Adrenal gland (tissue), 9 donors: ENCODE measurements at regions not wholly inside any gene's neighbourhood (a gene's known extent, or its start where the extent isn't known, plus 50 kb on each side); places are given as distances from the start of the nearest gene placed in this dataset.
"Not testable (repeated sequence)": the region's sequence is repeated elsewhere in the genome, so short reads cannot be mapped to it uniquely, and the experiment has no call there.

Experiments used
- DNase-seq, 7 donors: peaks; one replicate each; pipeline ENCODE4 v3.0.0-alpha.2; 2019 to 2020
- H3K27ac ChIP-seq, 5 donors: fragments of 200-600 bp; sonication (generic) in 4 of 5; 1 replicate in 3 of 5; 2 replicates in 2 of 5; pipeline versions ENCODE4 v1.5.1 to v1.8.0; 2016 to 2020; ENCODE audit warnings: mild to moderate bottlenecking in 1 of 5
- H3K27me3 ChIP-seq: fragments of 200-600 bp; 2 replicates; pipeline ENCODE4 v1.8.0; 2021
- H3K36me3 ChIP-seq, 2 donors: fragments of 200-600 bp; replicated peaks in 1 of 2; 1 replicate in 1 of 2; 2 replicates in 1 of 2; pipeline versions ENCODE4 v1.5.1 to v1.8.0; 2018 to 2022
- H3K4me1 ChIP-seq, 2 donors: fragments of 200-600 bp; replicated peaks in 1 of 2; 1 replicate in 1 of 2; 2 replicates in 1 of 2; pipeline versions ENCODE4 v1.5.1 to v1.8.0; 2018 to 2021
- H3K4me3 ChIP-seq, 4 donors: fragments of 200-600 bp; sonication (generic) in 3 of 4; one replicate each; pipeline ENCODE4 v1.5.1; 2016 to 2018
- H3K9me3 ChIP-seq, 3 donors: fragments of 200-600 bp; sonication (generic) in 1 of 3; replicated peaks in 1 of 3; 1 replicate in 2 of 3; 2 replicates in 1 of 3; pipeline versions ENCODE4 v1.5.1 to v1.8.0; 2016 to 2021
- POLR2A ChIP-seq, 2 donors: fragments of 450-650 bp; IDR thresholded peaks; one replicate each; pipeline ENCODE4 v1.6.1; 2017; ENCODE audit warnings: antibody characterized with exemption in 2 of 2, mild to moderate bottlenecking in 2 of 2, moderate library complexity in 1 of 2
- WGBS, 4 donors: extraction: QIAGEN DNeasy Blood & Tissue Kit in 2 of 4; methylation state at CpG; one replicate each; pipeline versions ENCODE4 v1.1.5 to v1.1.7; 2013 to 2017; 5-methylcytosine and 5-hydroxymethylcytosine counted together
- intact Hi-C, 2 donors: fragments of 100-400 bp; cut with DNase I; formaldehyde crosslinking; loops; one replicate each; pipeline versions ENCODE4 v1.14.1 to v1.15.0; 2022 to 2023
- TF ChIP-seq, protein P1 (sequence below), 6 experiments: fragments of 450-650 bp in 4 of 6; fragments of 200-600 bp in 2 of 6; sonication (generic) in 1 of 6; IDR thresholded peaks; 1 replicate in 5 of 6; 2 replicates in 1 of 6; pipeline versions ENCODE4 v1.5.1 to v1.8.0; 2016 to 2021; ENCODE audit warnings: antibody characterized with exemption in 6 of 6, mild to moderate bottlenecking in 2 of 6, moderate library complexity in 1 of 6
- donor health status: healthy with polysubstance abuse.
- donor health status: Bipolar disorder and iron deficiency.
- donor health status: DM: yes; HTN: yes; CAD: no.
- donor health status: DM: no; HTN: no; CAD: no.
- donor health status: DM: no; HTN: no; CAD: no.

- WGBS, 4 donors: 82 to 87% (median 85%) methylated on average over 10 to 17 of the region's 17 CpGs
- no peaks in the 10 kb centered on the region for H3K27me3 ChIP-seq
- H3K4me1 ChIP-seq: no peaks in the 10 kb centered on the region
Measured at GRCh38 chr2:136281281-136282114, 163.5 kb upstream of the CXCR4 start.

DNA sequence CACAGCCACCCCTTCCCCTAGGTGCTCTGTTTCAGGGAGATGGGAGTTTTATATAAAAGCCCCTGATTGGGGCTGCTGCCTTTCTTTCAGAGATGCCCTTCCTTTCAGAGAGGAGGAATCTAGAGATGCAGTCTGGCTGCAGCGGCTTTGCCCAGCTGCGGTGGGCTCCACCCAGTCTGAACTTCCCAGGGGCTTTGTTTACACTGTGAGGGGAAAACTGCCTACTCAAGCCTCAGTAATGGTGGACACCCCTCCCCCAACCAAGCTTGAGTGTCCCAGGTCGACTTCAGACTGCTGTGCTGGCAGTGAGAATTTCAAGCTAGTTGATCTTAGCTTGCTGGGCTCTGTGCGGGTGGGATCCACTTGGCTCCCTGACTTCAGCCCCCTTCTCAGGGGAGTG is 148.4 kb upstream of the CXCR4 start:
- H3K4me1 ChIP-seq, H3K27me3 ChIP-seq, H3K4me3 ChIP-seq, H3K36me3 ChIP-seq, H3K27ac ChIP-seq, DNase-seq, H3K9me3 ChIP-seq, intact Hi-C loops: not testable (repeated sequence)
- WGBS, 4 donors: 50 to 68% (median 66%) methylated on average over 2 to 4 of the region's 4 CpGs; no CpG with 5 or more reads in 1 of the 4 donors

More at GRCh38 chr2:136281281-136282114, 163.5 kb upstream of the CXCR4 start:
- no peak for DNase-seq
- Histone ChIP-seq H3K36me3 (no peaks in the 10 kb centered on the region), H3K9me3 (no peaks in the 10 kb centered on the region), H3K27ac (no peak overlapping the region), H3K4me3 (no peak overlapping the region)
- intact Hi-C loops: no loop called here
- no peak for TF ChIP-seq POLR2A (IDR thresholded peaks at IDR 0.05)
- TF ChIP-seq, protein P1, sequence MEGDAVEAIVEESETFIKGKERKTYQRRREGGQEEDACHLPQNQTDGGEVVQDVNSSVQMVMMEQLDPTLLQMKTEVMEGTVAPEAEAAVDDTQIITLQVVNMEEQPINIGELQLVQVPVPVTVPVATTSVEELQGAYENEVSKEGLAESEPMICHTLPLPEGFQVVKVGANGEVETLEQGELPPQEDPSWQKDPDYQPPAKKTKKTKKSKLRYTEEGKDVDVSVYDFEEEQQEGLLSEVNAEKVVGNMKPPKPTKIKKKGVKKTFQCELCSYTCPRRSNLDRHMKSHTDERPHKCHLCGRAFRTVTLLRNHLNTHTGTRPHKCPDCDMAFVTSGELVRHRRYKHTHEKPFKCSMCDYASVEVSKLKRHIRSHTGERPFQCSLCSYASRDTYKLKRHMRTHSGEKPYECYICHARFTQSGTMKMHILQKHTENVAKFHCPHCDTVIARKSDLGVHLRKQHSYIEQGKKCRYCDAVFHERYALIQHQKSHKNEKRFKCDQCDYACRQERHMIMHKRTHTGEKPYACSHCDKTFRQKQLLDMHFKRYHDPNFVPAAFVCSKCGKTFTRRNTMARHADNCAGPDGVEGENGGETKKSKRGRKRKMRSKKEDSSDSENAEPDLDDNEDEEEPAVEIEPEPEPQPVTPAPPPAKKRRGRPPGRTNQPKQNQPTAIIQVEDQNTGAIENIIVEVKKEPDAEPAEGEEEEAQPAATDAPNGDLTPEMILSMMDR (IDR thresholded peaks at IDR 0.05): no peak

DNA sequence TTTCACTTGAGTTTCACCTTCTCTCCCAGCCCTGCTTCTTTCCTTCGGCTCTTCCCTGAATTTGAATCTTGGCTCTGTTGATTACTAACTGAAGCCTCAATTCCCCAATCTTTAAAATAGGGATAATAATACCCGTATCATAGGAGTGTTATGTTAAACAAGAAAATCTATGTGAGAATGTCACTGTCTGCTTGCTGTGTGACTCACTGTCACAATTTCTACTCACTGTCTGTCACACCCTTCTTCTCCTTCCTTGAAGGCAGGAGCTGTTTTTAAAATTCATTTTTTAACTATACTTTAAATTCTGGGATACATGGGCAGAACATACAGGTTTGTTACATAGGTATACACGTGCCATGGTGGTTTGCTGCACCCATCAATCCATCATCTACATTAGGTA is 141.6 kb upstream of the CXCR4 start:
- WGBS, 4 donors: 80 to 96% (median 92%) methylated on average over 3 of the region's 3 CpGs
- no peaks in the 10 kb centered on the region for H3K36me3 ChIP-seq
- H3K27ac ChIP-seq: no peak overlapping the region
- H3K27me3 ChIP-seq: no peaks in the 10 kb centered on the region
- no peak overlapping the region for H3K4me3 ChIP-seq
- no peak for DNase-seq
- TF ChIP-seq, protein P1 (IDR thresholded peaks at IDR 0.05): no peak
- TF ChIP-seq POLR2A (IDR thresholded peaks at IDR 0.05): no peak
- H3K4me1 ChIP-seq: no peaks in the 10 kb centered on the region
- H3K9me3 ChIP-seq: no peaks in the 10 kb centered on the region
- intact Hi-C loops: no loop called here

GRCh38 chr2:136257893-136258292 is 139.9 kb upstream of the CXCR4 start:
- Histone ChIP-seq H3K9me3 (no peaks in the 10 kb centered on the region), H3K4me3 (no peak overlapping the region), H3K27me3 (no peaks in the 10 kb centered on the region), H3K4me1 (no peaks in the 10 kb centered on the region), H3K27ac (no peak overlapping the region), H3K36me3 (no peaks in the 10 kb centered on the region)
- intact Hi-C loops: no loop called here
- DNase-seq: no peak
- TF ChIP-seq, protein P1 (IDR thresholded peaks at IDR 0.05): no peak
- no peak for TF ChIP-seq POLR2A (IDR thresholded peaks at IDR 0.05)
- 69 to 90% (median 83%) methylated on average over 1 of the region's 1 CpG for WGBS, 4 donors
